Activated T-helper 1 cell treated with Interleukin-2 at 50 U/mL for 16 hours (primary cell): ENCODE measurements at regions not wholly inside any gene's neighbourhood (a gene's known extent, or its start where the extent isn't known, plus 50 kb on each side); places are given as distances from the start of the nearest gene placed in this dataset.

Source experiments
- DNase-seq: peaks from one replicate; pipeline ENCODE4 v3.0.0-alpha.2; 2020; ENCODE audit warnings: low read depth

GRCh38 chr13:76091076-76091475 is 454.9 kb downstream of the LMO7 start:
- no peak for DNase-seq

- no peak for DNase-seq
Observed at GRCh38 chr13:76086729-76087128, 450.6 kb downstream of the LMO7 start.

GRCh38 chr13:76067850-76068249 is 431.7 kb downstream of the LMO7 start:
- DNase-seq, result no peak

- no peak for DNase-seq
Observed at GRCh38 chr13:76053181-76053580, 417.1 kb downstream of the LMO7 start.

GRCh38 chr13:76049376-76049746 is 413.2 kb downstream of the LMO7 start:
- DNase-seq, result no peak

- DNase-seq, result no peak
Observed at GRCh38 chr13:76048675-76049375, 412.7 kb downstream of the LMO7 start.

GRCh38 chr13:76048131-76048530 is 412.0 kb downstream of the LMO7 start:
- DNase-seq, result no peak

GRCh38 chr13:76043874-76044273 is 407.7 kb downstream of the LMO7 start:
- DNase-seq, result no peak

- DNase-seq, result no peak
Observed at GRCh38 chr13:76038920-76039716, 403.0 kb downstream of the LMO7 start.

GRCh38 chr13:76036176-76036575 is 400.0 kb downstream of the LMO7 start:
- DNase-seq, result no peak

GRCh38 chr13:76035711-76036110 is 399.6 kb downstream of the LMO7 start:
- no peak for DNase-seq

GRCh38 chr13:76029706-76030105 is 393.6 kb downstream of the LMO7 start:
- DNase-seq, result no peak

- no peak for DNase-seq
Observed at GRCh38 chr13:76029088-76029487, 393.0 kb downstream of the LMO7 start.

- no peak for DNase-seq
Observed at GRCh38 chr13:76027131-76027530, 391.0 kb downstream of the LMO7 start.

GRCh38 chr13:76025392-76025791 is 389.3 kb downstream of the LMO7 start:
- no peak for DNase-seq

GRCh38 chr13:76024151-76024550 is 388.0 kb downstream of the LMO7 start:
- DNase-seq, result no peak

- DNase-seq, result no peak
Observed at GRCh38 chr13:76023652-76024051, 387.5 kb downstream of the LMO7 start.

GRCh38 chr13:76020421-76020955 is 384.4 kb downstream of the LMO7 start:
- DNase-seq, result no peak

- DNase-seq, result no peak
Observed at GRCh38 chr13:76019421-76020044, 383.4 kb downstream of the LMO7 start.

GRCh38 chr13:76017861-76018556 is 381.9 kb downstream of the LMO7 start:
- no peak for DNase-seq

- DNase-seq, result no peak
Observed at GRCh38 chr13:76016799-76017400, 380.8 kb downstream of the LMO7 start.
